ENCODE measurements at regions not wholly inside any gene's neighbourhood (a gene's known extent, or its start where the extent isn't known, plus 50 kb on each side); places are given as distances from the start of the nearest gene placed in this dataset.

GRCh38 chr12:124455336-124455735, 112.1 kb downstream of the NCOR2 start:
- Histone ChIP-seq H3K4me1 (ENCODE audit: low read depth) (peaks cover 39% of the 10 kb centered on the region), H3K36me3 (ENCODE audit: low read depth) (no peaks in the 10 kb centered on the region), H3K4me3 (no peak overlapping the region), H3K9me3 (no peaks in the 10 kb centered on the region)
- intact Hi-C loops (cut with DNase I, micrococcal nuclease): no loop called here
- no peak for ATAC-seq
- no peak for TF ChIP-seq CTCF (IDR thresholded peaks at IDR 0.05)
- DNase-seq: peak in 1 of 3 donors; percentile 49

- DNase-seq (no peak), ATAC-seq (no peak)
- Histone ChIP-seq H3K4me1 (ENCODE audit: low read depth) (peaks cover 39% of the 10 kb centered on the region), H3K9me3 (no peaks in the 10 kb centered on the region), H3K4me3 (no peak overlapping the region), H3K36me3 (ENCODE audit: low read depth) (no peaks in the 10 kb centered on the region)
- intact Hi-C loops (cut with DNase I, micrococcal nuclease): no loop called here
- TF ChIP-seq CTCF (IDR thresholded peaks at IDR 0.05): no peak
These were observed 112.7 kb downstream of the NCOR2 start for GRCh38 chr12:124454735-124455134.

GRCh38 chr12:124454352-124454725, 113.1 kb downstream of the NCOR2 start:
- intact Hi-C loops (cut with DNase I, micrococcal nuclease): no loop called here
- ATAC-seq: no peak
- DNase-seq: peak in 1 of 3 donors; percentile 49
- peaks cover 39% of the 10 kb centered on the region for H3K4me1 ChIP-seq (ENCODE audit: low read depth)
- H3K4me3 ChIP-seq: no peak overlapping the region
- H3K36me3 ChIP-seq (ENCODE audit: low read depth): no peaks in the 10 kb centered on the region
- TF ChIP-seq CTCF (IDR thresholded peaks at IDR 0.05): no peak
- no peaks in the 10 kb centered on the region for H3K9me3 ChIP-seq

GRCh38 chr12:124453419-124454351, 113.7 kb downstream of the NCOR2 start:
- Histone ChIP-seq H3K9me3 (no peaks in the 10 kb centered on the region), H3K36me3 (ENCODE audit: low read depth) (no peaks in the 10 kb centered on the region), H3K4me1 (ENCODE audit: low read depth) (peaks cover 39% of the 10 kb centered on the region), H3K4me3 (no peak overlapping the region)
- ATAC-seq (peak; percentile 88), DNase-seq (peak; percentile 73 to 89 (median 74))
- no peak for TF ChIP-seq CTCF (IDR thresholded peaks at IDR 0.05)
- intact Hi-C loops (cut with DNase I, micrococcal nuclease): no loop called here

GRCh38 chr12:124452576-124453331, 114.7 kb downstream of the NCOR2 start:
- H3K4me3 ChIP-seq: no peak overlapping the region
- H3K36me3 ChIP-seq (ENCODE audit: low read depth): no peaks in the 10 kb centered on the region
- DNase-seq (peak in 1 of 3 donors; percentile 54), ATAC-seq (no peak)
- no peak for TF ChIP-seq CTCF (IDR thresholded peaks at IDR 0.05)
- H3K4me1 ChIP-seq (ENCODE audit: low read depth): peaks cover 37% of the 10 kb centered on the region
- intact Hi-C loops (cut with DNase I, micrococcal nuclease): no loop called here
- H3K9me3 ChIP-seq: no peaks in the 10 kb centered on the region
